Esophagus (tissue), 2 donors: ENCODE measurements at regions not wholly inside any gene's neighbourhood (a gene's known extent, or its start where the extent isn't known, plus 50 kb on each side); places are given as distances from the start of the nearest gene placed in this dataset.

Experiments used
- H3K27ac ChIP-seq, 2 donors: one replicate each; pipeline ENCODE4 v1.5.1; 2013; ENCODE audit warnings: low read depth in 2 of 2, mild to moderate bottlenecking in 2 of 2, inconsistent platforms in 1 of 2, low read length in 1 of 2, moderate library complexity in 1 of 2
- H3K27me3 ChIP-seq, 2 donors: one replicate each; pipeline ENCODE4 v1.6.1; 2013; ENCODE audit warnings: low read length in 2 of 2, control low read depth in 1 of 2, mild to moderate bottlenecking in 1 of 2; ENCODE audit not compliant: insufficient read depth in 2 of 2, control insufficient read depth in 1 of 2
- H3K36me3 ChIP-seq, 2 donors: one replicate each; pipeline ENCODE4 v1.6.1; 2013; ENCODE audit warnings: low read length in 1 of 2; ENCODE audit not compliant: control insufficient read depth in 2 of 2, insufficient read depth in 2 of 2
- H3K4me1 ChIP-seq, 2 donors: one replicate each; pipeline ENCODE4 v1.6.1; 2013; ENCODE audit warnings: low read length in 1 of 2; ENCODE audit not compliant: control insufficient read depth in 2 of 2, insufficient read depth in 2 of 2
- H3K4me3 ChIP-seq, 2 donors: one replicate each; pipeline ENCODE4 v1.5.1; 2013; ENCODE audit warnings: low read length in 2 of 2, mild to moderate bottlenecking in 2 of 2, low read depth in 1 of 2, moderate library complexity in 1 of 2
- H3K9me3 ChIP-seq, 2 donors: one replicate each; pipeline ENCODE4 v1.6.1; 2013; ENCODE audit warnings: mild to moderate bottlenecking in 2 of 2, low read depth in 1 of 2, low read length in 1 of 2, moderate library complexity in 1 of 2; ENCODE audit not compliant: control insufficient read depth in 2 of 2, insufficient read depth in 1 of 2
- WGBS, 2 donors: extraction: QIAGEN DNeasy Blood & Tissue Kit; methylation state at CpG; one replicate each; pipeline ENCODE4 v1.1.7; 2013; 5-methylcytosine and 5-hydroxymethylcytosine counted together
- donor health status: healthy with polysubstance abuse.
- donor health status: Bipolar disorder and iron deficiency.

DNA sequence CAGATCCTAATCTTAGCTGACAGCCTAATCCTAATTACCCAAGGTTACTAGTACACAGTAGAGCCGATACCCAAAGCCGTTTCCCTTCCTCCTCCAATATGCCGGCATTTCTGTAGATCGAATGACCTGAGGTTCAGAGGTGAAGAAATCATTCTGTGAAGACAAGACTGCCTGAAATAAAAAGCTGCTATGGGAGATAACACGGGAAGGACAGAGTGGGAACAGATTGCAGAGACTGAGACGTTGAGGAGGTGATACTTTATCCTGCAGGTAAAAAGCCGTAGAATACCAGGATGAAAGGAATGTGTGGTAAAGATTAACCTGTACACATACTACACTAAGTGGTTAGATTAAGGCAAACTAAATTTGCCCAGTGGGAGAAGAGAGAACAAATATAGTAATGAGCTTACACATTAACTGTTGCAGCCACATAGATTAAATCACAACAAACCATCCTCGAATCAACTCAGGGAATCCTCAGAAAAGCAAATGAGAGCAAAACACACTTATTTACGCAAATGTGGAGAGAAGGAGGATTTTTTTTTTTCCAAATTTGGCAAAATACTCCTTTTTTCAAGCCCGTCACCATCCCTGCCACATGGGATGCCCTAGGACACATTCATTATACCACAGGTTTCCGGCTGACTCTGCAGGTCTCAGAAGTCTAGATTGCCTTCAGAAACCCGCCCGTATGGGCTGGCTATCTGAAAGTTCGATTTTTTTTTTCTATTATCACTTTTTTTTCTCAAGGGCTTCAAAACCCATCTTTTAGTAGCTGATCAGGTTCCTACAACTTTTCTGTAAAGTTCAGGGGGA lies 188.0 kb downstream of the TTC8 start:
- Histone ChIP-seq H3K4me1 (no peaks in the 10 kb centered on the region), H3K9me3 (peaks cover 0 to 2% of the 10 kb centered on the region in 2 donors), H3K4me3 (peak overlapping the region in 1 of 2 donors; percentile 22), H3K27ac (no peak overlapping the region), H3K27me3 (no peaks in the 10 kb centered on the region), H3K36me3 (no peaks in the 10 kb centered on the region)
- 52 to 65% methylated on average over 14 of the region's 14 CpGs for WGBS, 2 donors

DNA sequence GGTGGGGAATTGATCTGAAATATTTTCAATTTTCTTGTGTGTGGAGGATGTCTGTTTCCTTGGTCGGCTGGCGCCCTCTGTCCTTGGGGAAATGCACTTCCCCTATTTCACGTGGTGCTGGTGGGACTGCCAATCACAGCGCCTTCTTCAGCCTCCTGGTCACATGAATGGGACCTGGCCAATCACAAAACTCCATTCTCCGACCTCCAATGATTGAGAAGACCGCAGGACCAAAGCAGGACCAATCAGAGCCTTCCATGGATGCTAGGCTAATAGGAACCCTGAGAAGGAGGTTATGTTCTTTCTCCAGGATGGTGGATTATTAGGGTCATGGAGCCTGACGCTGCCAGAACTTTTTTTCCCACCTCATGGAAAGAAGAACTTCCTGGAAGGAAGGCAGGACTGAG lies 188.7 kb downstream of the TTC8 start:
- Histone ChIP-seq H3K27me3 (no peaks in the 10 kb centered on the region), H3K4me1 (no peaks in the 10 kb centered on the region), H3K27ac (no peak overlapping the region), H3K36me3 (no peaks in the 10 kb centered on the region), H3K4me3 (no peak overlapping the region), H3K9me3 (peaks cover 0 to 2% of the 10 kb centered on the region in 2 donors)
- 61 to 74% methylated on average over 7 of the region's 7 CpGs for WGBS, 2 donors

DNA sequence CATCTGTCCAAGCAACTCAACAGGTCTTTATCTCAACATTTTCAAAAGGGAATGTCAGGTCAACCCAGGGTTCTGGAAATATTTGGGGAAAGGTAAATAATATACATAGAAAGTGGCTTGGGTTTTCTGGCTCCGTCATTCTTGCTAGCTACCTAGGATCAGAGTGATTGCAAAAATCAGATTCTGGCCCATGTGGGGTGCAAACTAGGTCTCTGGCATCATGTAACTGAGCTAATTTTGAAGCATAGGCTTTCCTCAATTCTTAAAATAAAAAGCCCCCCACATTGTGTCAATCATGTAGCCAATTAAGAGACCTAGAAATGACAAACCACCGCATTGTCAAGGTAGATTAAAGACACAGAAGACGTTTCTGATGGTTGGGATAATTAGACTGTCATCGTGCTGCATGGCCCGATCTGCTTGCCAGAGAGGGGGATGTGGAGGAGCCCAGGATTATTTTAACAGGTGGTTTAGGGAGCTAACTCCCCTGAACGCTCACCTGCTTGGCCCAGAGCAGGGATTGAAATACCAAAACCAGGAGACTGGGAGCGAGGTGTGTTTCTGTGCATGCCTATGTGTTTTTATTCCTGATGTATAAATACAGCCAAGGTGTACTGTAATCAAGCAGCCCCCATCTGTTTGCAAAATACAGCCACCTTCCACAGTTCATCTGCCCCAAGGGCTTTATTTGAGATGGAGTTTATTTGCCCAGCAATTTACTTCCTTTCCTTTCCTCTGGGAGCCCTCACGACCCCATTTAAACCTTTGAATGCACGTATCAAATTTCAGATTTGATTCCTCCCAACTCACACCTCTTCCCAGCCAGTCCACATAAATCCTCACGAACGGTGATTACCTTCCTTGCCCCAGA lies 189.5 kb downstream of the TTC8 start:
- WGBS, 2 donors = 52 to 53% methylated on average over 11 of the region's 11 CpGs

DNA sequence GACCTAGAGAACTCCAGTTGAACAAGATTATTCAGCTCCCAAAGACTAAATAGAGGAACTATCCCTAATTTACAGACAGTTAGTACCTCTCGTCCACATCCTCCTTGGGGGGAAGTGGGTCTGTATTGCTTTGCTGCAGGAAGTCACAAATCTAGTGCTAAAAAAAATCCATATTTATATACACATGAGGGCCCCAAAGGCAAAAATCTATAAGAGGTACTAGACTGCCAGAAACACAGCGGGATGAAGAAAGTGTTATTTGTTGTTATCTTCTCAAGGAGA lies 190.1 kb downstream of the TTC8 start:
- H3K4me1 ChIP-seq = no peaks in the 10 kb centered on the region
- H3K9me3 ChIP-seq = peaks cover 0 to 2% of the 10 kb centered on the region in 2 donors
- H3K27ac ChIP-seq = no peak overlapping the region
- H3K27me3 ChIP-seq = no peaks in the 10 kb centered on the region
- H3K36me3 ChIP-seq = no peaks in the 10 kb centered on the region
- 63 to 67% methylated on average over 2 of the region's 2 CpGs for WGBS, 2 donors
- H3K4me3 ChIP-seq = no peak overlapping the region

More for the DNA sequence above, 189.5 kb downstream of the TTC8 start:
- H3K27me3 ChIP-seq = no peaks in the 10 kb centered on the region
- H3K36me3 ChIP-seq = no peaks in the 10 kb centered on the region
- peaks cover 0 to 2% of the 10 kb centered on the region in 2 donors for H3K9me3 ChIP-seq
- H3K4me3 ChIP-seq = no peak overlapping the region
- H3K4me1 ChIP-seq = no peaks in the 10 kb centered on the region
- no peak overlapping the region for H3K27ac ChIP-seq

DNA sequence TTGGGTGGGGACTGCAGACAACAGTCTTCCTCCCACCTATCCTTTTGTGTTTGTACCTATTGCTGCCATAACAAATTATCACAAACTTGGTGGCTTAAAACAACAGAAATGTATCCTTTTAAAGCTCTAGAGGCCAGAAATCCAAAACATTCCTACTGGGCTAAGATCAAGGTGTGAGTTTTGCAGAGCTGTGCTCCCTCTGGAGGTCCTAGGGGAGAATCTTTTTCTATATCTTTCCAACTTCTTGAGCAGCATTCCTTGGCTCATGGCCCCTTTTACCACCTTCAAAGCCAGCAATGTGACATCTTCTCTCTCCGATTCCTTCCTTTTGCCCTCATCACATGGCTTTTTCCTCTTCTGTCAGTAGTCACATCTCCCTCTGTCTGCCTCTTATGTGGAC lies 190.6 kb downstream of the TTC8 start:
- Histone ChIP-seq H3K27me3 (no peaks in the 10 kb centered on the region), H3K4me3 (no peak overlapping the region)
- WGBS, 2 donors = 98 to 100% methylated on average over 1 of the region's 1 CpG

DNA sequence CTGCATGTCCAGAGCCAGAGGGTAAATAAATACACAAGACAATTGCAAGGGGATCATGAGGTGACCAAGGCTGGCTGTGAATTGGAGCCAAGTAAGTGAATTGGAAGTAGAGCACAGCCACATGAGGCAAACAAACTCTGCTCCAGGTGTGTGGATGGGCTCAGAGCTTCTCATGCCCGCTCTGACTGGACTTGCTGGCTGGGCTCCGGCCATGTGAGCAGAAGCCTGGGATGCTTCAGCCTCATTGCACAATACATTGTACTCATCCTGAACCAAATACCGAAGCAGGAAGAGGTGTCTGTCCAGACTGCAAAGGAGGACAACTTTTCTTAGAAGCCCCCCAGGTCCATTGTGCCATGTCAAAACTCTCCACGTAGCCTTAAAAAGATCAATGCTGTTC lies 193.0 kb downstream of the TTC8 start:
- Histone ChIP-seq H3K36me3 (no peaks in the 10 kb centered on the region), H3K27me3 (no peaks in the 10 kb centered on the region), H3K4me1 (no peaks in the 10 kb centered on the region), H3K4me3 (no peak overlapping the region), H3K9me3 (peaks cover 0 to 2% of the 10 kb centered on the region in 2 donors), H3K27ac (no peak overlapping the region)
- 93 to 98% methylated on average over 4 of the region's 4 CpGs for WGBS, 2 donors

More for the DNA sequence above, 190.6 kb downstream of the TTC8 start:
- Histone ChIP-seq H3K27ac (no peak overlapping the region), H3K36me3 (no peaks in the 10 kb centered on the region), H3K9me3 (peaks cover 0 to 2% of the 10 kb centered on the region in 2 donors), H3K4me1 (no peaks in the 10 kb centered on the region)

DNA sequence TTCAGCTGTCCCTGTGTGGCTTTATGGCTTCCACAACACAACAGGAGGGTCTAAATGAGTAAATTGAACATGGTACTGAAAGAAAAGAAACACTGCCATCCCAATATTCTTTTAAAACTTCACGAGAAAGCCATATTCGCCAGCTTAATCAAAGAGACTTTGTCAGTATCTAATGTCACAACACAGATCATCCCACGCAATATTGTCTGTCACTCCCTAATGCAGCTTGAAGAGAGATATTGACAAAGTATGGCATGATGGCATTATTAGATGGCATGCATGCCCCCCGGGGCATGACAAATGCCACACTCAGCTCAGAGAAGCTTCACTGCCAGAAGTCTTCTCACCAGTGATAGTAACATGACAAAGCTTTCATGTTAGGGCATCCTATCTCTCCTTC lies 197.8 kb downstream of the TTC8 start:
- no peaks in the 10 kb centered on the region for H3K36me3 ChIP-seq
- 85 to 91% methylated on average over 4 of the region's 4 CpGs for WGBS, 2 donors
- no peaks in the 10 kb centered on the region for H3K27me3 ChIP-seq
- H3K4me1 ChIP-seq = peaks cover 0 to 4% of the 10 kb centered on the region in 2 donors
- no peak overlapping the region for H3K4me3 ChIP-seq
- H3K27ac ChIP-seq = no peak overlapping the region
- H3K9me3 ChIP-seq = no peaks in the 10 kb centered on the region

DNA sequence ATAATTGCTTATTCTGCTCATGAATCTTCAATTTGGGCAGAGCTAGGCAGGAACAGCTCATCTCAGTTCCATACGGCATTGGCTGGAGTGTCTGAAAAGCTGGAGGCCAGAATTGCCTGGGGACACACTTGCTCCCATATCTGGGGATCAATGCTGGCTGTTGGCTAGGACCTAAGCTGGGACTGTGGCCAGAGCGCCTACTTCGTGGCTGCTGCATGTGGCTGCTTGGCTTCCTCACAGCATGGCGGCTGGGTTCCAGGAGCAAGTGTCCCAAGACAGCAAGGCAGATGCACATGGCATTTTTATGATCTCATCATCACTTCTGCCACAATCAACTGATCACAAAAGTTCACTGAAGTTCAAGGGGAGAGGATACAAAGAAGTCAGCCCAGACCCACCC lies 200.2 kb downstream of the TTC8 start:
- WGBS, 2 donors = 68 to 73% methylated on average over 4 of the region's 4 CpGs
- no peak overlapping the region for H3K4me3 ChIP-seq
- H3K36me3 ChIP-seq = no peaks in the 10 kb centered on the region
- H3K9me3 ChIP-seq = no peaks in the 10 kb centered on the region
- H3K4me1 ChIP-seq = peaks cover 0 to 8% of the 10 kb centered on the region in 2 donors
- H3K27ac ChIP-seq = no peak overlapping the region
- peaks cover 0 to 2% of the 10 kb centered on the region in 2 donors for H3K27me3 ChIP-seq

DNA sequence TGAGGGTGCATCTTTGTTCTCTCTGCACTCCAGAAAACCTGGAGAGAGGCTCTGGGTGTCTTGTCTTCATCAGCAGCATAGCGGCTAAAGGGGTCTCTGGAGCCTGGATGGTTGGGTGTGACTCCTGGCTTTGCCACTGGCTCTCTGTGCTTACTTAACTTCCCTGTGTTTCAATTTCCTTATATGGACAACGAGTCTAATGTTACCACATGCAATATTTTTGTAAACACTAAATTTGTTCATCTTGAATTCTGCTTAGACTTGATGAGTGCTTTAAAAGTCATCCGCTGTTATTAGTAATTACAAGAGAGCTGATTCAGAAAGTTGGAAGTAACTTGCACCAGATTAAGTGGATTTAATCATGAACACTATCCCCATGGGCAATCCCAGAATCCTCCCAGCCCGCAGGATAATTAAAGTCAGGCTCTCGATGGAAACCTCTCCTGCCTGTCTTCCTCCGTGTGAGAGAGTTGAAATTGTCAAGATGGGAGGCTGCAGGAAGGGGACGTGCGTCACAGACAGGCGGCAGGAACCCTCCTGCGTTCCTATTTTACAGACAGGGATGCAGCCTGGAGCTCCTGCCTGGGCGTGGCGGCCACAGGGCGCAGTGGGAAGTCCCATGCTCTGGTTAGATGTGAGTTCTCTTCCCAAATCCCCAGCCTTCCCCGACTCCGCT lies 201.2 kb downstream of the TTC8 start:
- no peak overlapping the region for H3K27ac ChIP-seq
- peaks cover 0 to 2% of the 10 kb centered on the region in 2 donors for H3K27me3 ChIP-seq
- peaks cover 0 to 8% of the 10 kb centered on the region in 2 donors for H3K4me1 ChIP-seq
- H3K4me3 ChIP-seq = no peak overlapping the region
- no peaks in the 10 kb centered on the region for H3K36me3 ChIP-seq
- no peaks in the 10 kb centered on the region for H3K9me3 ChIP-seq
- 48 to 56% methylated on average over 15 of the region's 15 CpGs for WGBS, 2 donors
